ENCODE measurements at regions not wholly inside any gene's neighbourhood (a gene's known extent, or its start where the extent isn't known, plus 50 kb on each side); places are given as distances from the start of the nearest gene placed in this dataset.

DNA sequence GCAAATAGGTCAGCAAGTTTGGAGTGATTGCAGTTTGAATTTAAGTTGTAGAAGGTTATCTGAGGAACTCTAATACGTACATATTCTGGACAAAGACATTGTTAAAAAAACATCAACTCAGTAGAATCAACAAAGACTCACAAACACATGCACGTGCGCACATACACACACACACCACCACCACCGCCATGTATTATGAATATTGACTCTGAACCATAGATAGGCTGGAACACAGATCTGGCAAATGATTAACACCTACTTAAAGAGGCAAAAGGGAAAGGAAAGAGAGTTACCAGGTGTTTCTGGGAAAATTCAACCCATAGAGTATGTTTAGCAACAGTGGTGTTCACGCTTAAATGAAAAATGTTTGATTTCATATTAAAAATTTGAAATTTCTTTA is 334.2 kb upstream of the ALCAM start:
- no peak for DNase-seq (ENCODE audit: low read depth in 1 of 2, low spot score in 1 of 2)
- no peak for TF ChIP-seq GABPA (IDR thresholded peaks at IDR 0.05; ENCODE audit: low read depth)
- no peak for TF ChIP-seq POLR2AphosphoS5 (IDR thresholded peaks at IDR 0.05; ENCODE audit: low read depth)
- TF ChIP-seq SPI1 (IDR thresholded peaks at IDR 0.05; ENCODE audit: borderline replicate concordance, low read depth) = no peak
- TF ChIP-seq, protein P1, sequence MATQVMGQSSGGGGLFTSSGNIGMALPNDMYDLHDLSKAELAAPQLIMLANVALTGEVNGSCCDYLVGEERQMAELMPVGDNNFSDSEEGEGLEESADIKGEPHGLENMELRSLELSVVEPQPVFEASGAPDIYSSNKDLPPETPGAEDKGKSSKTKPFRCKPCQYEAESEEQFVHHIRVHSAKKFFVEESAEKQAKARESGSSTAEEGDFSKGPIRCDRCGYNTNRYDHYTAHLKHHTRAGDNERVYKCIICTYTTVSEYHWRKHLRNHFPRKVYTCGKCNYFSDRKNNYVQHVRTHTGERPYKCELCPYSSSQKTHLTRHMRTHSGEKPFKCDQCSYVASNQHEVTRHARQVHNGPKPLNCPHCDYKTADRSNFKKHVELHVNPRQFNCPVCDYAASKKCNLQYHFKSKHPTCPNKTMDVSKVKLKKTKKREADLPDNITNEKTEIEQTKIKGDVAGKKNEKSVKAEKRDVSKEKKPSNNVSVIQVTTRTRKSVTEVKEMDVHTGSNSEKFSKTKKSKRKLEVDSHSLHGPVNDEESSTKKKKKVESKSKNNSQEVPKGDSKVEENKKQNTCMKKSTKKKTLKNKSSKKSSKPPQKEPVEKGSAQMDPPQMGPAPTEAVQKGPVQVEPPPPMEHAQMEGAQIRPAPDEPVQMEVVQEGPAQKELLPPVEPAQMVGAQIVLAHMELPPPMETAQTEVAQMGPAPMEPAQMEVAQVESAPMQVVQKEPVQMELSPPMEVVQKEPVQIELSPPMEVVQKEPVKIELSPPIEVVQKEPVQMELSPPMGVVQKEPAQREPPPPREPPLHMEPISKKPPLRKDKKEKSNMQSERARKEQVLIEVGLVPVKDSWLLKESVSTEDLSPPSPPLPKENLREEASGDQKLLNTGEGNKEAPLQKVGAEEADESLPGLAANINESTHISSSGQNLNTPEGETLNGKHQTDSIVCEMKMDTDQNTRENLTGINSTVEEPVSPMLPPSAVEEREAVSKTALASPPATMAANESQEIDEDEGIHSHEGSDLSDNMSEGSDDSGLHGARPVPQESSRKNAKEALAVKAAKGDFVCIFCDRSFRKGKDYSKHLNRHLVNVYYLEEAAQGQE (IDR thresholded peaks at IDR 0.05; ENCODE audit: insufficient replicate concordance, low read depth) = no peak
- TF ChIP-seq, protein P2, sequence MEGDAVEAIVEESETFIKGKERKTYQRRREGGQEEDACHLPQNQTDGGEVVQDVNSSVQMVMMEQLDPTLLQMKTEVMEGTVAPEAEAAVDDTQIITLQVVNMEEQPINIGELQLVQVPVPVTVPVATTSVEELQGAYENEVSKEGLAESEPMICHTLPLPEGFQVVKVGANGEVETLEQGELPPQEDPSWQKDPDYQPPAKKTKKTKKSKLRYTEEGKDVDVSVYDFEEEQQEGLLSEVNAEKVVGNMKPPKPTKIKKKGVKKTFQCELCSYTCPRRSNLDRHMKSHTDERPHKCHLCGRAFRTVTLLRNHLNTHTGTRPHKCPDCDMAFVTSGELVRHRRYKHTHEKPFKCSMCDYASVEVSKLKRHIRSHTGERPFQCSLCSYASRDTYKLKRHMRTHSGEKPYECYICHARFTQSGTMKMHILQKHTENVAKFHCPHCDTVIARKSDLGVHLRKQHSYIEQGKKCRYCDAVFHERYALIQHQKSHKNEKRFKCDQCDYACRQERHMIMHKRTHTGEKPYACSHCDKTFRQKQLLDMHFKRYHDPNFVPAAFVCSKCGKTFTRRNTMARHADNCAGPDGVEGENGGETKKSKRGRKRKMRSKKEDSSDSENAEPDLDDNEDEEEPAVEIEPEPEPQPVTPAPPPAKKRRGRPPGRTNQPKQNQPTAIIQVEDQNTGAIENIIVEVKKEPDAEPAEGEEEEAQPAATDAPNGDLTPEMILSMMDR (IDR thresholded peaks at IDR 0.05; ENCODE audit: insufficient read depth, low read length) = no peak
- Histone ChIP-seq H3K27ac (replicated peaks) (no peak overlapping the region), H3K27me3 (ENCODE audit: insufficient read depth, poor library complexity, severe bottlenecking) (no peaks in the 10 kb centered on the region), H3K4me3 (replicated peaks; ENCODE audit: insufficient read depth, low read length) (no peak overlapping the region)

DNA sequence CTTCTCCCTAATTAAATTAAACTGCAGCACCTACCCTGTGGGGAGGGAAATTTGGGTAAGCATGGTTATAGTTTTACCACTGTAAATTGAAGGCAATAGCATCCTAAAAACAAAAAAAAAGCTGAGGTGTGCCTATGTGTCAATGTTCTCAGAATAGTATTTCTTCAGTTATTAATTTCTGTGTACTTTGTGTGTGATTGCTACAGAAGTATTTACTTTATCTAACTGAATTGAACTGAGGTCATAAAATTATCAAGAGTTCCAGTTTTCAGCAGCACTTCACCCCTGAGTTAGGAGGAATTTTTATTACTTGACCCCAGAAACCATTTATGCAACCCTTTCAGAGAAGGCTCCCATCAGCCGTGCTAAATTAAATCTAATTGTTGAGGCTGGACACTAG is 333.6 kb upstream of the ALCAM start:
- H3K27me3 ChIP-seq (ENCODE audit: insufficient read depth, poor library complexity, severe bottlenecking) = no peaks in the 10 kb centered on the region
- no peak for TF ChIP-seq SPI1 (IDR thresholded peaks at IDR 0.05; ENCODE audit: borderline replicate concordance, low read depth)
- no peak for TF ChIP-seq GABPA (IDR thresholded peaks at IDR 0.05; ENCODE audit: low read depth)
- TF ChIP-seq, protein P2 (IDR thresholded peaks at IDR 0.05; ENCODE audit: insufficient read depth, low read length) = no peak
- H3K4me3 ChIP-seq (replicated peaks; ENCODE audit: insufficient read depth, low read length) = no peak overlapping the region
- DNase-seq (ENCODE audit: low read depth in 1 of 2, low spot score in 1 of 2) = no peak
- H3K27ac ChIP-seq (replicated peaks) = no peak overlapping the region

DNA sequence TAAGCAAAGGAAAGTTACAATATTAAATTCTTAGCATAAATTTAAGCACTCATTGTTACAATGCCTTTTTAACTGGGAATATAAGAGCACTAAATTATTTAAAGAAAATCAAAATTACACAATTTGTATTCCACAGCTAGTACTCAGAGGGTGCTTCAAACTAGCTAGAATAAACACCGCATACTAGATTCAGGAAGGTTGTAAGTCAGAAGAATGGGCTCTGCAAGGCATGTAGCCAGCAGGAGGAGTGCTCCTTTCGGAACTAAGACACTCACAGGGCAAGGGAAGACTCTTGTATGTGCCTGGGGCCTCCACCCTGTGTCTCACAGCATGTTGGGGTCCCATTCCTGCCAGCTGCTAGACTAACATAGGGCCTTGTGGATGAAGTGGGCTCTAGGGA is 327.7 kb upstream of the ALCAM start:
- TF ChIP-seq GABPA (IDR thresholded peaks at IDR 0.05; ENCODE audit: low read depth) (no peak), SPI1 (IDR thresholded peaks at IDR 0.05; ENCODE audit: borderline replicate concordance, low read depth) (no peak)
- TF ChIP-seq, protein P2 (IDR thresholded peaks at IDR 0.05; ENCODE audit: insufficient read depth, low read length) = no peak
- H3K4me3 ChIP-seq (replicated peaks; ENCODE audit: insufficient read depth, low read length) = no peak overlapping the region
- DNase-seq (ENCODE audit: low read depth in 1 of 2, low spot score in 1 of 2) = no peak
- no peaks in the 10 kb centered on the region for H3K27me3 ChIP-seq (ENCODE audit: insufficient read depth, poor library complexity, severe bottlenecking)
- H3K27ac ChIP-seq (replicated peaks) = no peak overlapping the region

DNA sequence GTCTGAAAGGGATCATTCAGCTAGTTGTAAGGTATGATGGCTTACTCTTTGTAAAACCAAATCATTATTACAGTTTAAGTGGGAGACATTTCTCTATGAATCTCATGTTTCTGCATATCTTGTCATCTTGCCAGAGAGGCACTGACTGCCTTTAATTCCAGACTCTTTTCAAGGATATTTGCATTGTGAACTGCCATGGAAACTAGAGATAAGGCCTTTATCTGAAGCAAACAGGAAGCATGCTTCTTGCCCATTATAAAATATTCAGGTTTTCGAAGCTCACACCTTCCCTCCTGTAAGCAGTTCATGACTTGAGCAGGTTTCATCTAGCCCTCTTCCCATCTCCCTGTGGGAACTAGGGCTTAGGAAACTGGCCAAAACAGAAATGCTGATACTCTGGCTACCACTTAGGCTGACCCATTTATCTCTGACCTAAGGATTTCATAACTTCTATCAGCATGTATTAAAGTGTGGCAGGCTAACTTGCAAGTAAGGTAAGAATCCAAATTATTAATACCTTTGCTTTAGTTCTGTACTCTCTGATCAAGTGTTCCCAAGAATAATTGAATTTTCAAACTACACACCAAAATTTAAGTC is 326.6 kb upstream of the ALCAM start:
- TF ChIP-seq, protein P2 (IDR thresholded peaks at IDR 0.05; ENCODE audit: insufficient read depth, low read length) = no peak
- TF ChIP-seq POLR2AphosphoS5 (IDR thresholded peaks at IDR 0.05; ENCODE audit: low read depth) = no peak
- TF ChIP-seq, protein P1 (IDR thresholded peaks at IDR 0.05; ENCODE audit: insufficient replicate concordance, low read depth) = no peak
- TF ChIP-seq SPI1 (IDR thresholded peaks at IDR 0.05; ENCODE audit: borderline replicate concordance, low read depth) = no peak
- no peak for TF ChIP-seq GABPA (IDR thresholded peaks at IDR 0.05; ENCODE audit: low read depth)
- no peak for DNase-seq (ENCODE audit: low read depth in 1 of 2, low spot score in 1 of 2)
- H3K4me3 ChIP-seq (replicated peaks; ENCODE audit: insufficient read depth, low read length) = no peak overlapping the region
- no peak overlapping the region for H3K27ac ChIP-seq (replicated peaks)
- H3K27me3 ChIP-seq (ENCODE audit: insufficient read depth, poor library complexity, severe bottlenecking) = no peaks in the 10 kb centered on the region

Data from HL-60 (cell line).